ENCODE measurements at regions not wholly inside any gene's neighbourhood (a gene's known extent, or its start where the extent isn't known, plus 50 kb on each side); places are given as distances from the start of the nearest gene placed in this dataset.

DNA sequence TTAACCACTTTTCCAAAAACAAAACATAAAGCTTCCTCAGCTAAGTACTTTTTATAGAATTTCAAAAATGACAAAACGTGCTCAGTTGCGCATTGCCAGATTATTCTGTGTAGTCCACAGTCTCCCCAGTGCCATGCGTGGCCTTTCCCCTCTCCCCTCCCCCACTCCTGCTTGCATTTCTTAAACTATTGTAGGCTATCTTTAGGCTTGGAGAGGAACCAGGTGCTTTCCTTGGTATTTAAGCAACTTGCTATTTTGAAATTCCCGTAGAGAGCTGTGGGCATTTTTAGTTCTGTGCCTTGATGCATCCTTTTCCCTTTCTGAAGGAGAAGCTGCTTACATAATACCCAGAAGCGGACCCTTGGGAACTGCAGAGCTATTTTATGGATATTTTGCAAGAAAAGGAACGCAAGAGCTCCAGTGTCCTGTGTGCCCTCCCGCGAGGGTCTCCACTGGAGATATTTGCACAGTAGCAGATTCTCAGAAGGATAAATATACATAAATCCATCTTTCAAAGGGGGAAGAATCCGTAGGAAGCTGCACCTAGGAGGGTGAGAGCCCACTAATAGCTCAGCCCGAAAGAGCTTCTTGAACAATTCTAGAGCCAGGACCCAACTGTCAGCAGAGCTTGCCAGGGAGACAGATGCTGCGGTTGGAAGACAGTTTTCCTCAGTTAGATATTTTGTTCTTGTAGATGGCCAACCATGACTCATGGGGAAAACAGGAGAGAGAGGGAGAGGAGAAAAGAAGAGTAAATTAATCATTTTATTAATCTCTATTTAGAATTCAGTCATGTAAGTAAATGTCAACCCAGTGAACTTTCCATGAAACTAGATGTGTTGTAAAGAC is 1298.3 kb upstream of the WWC1 start:
- Mint-ChIP-seq H3K36me3 (no peaks in the 10 kb centered on the region), H3K9me3 (peaks cover 11% of the 10 kb centered on the region), H3K4me1 (ENCODE audit: low read depth) (no peaks in the 10 kb centered on the region), H3K27me3 (no peaks in the 10 kb centered on the region), H3K27ac (no peak overlapping the region), H3K4me3 (no peak overlapping the region)
- ChIA-PET POLR2A (no interaction called here), CTCF (no interaction called here)
- intact Hi-C loops (cut with micrococcal nuclease): no loop called here
- DNase-seq: no peak

- POLR2A ChIA-PET: no interaction called here
- H3K27me3 Mint-ChIP-seq: no peaks in the 10 kb centered on the region
- intact Hi-C loops (cut with micrococcal nuclease): no loop called here
- no peak for DNase-seq
- no peaks in the 10 kb centered on the region for H3K4me1 Mint-ChIP-seq (ENCODE audit: low read depth)
- H3K9me3 Mint-ChIP-seq: peaks cover 14% of the 10 kb centered on the region
- no peaks in the 10 kb centered on the region for H3K36me3 Mint-ChIP-seq
- CTCF ChIA-PET: no interaction called here
- H3K4me3 Mint-ChIP-seq: no peak overlapping the region
- no peak overlapping the region for H3K27ac Mint-ChIP-seq
Observed at GRCh38 chr5:166994226-166994625, 1297.2 kb upstream of the WWC1 start.

- Mint-ChIP-seq H3K27ac (no peak overlapping the region), H3K4me3 (no peak overlapping the region), H3K9me3 (peaks cover 11% of the 10 kb centered on the region), H3K36me3 (no peaks in the 10 kb centered on the region), H3K4me1 (ENCODE audit: low read depth) (no peaks in the 10 kb centered on the region), H3K27me3 (no peaks in the 10 kb centered on the region)
- CTCF ChIA-PET: no interaction called here
- no peak for DNase-seq
- intact Hi-C loops (cut with micrococcal nuclease): no loop called here
- POLR2A ChIA-PET: no interaction called here
Observed at GRCh38 chr5:167001246-167001645, 1290.2 kb upstream of the WWC1 start.

GRCh38 chr5:167008705-167009104 is 1282.7 kb upstream of the WWC1 start:
- Mint-ChIP-seq H3K36me3 (no peaks in the 10 kb centered on the region), H3K4me3 (no peak overlapping the region), H3K27me3 (no peaks in the 10 kb centered on the region), H3K27ac (no peak overlapping the region), H3K4me1 (ENCODE audit: low read depth) (no peaks in the 10 kb centered on the region), H3K9me3 (peaks cover 3% of the 10 kb centered on the region)
- no peak for DNase-seq
- intact Hi-C loops (cut with micrococcal nuclease): no loop called here
- POLR2A ChIA-PET: no interaction called here
- CTCF ChIA-PET: no interaction called here

GRCh38 chr5:167011196-167011595 is 1280.2 kb upstream of the WWC1 start:
- POLR2A ChIA-PET: no interaction called here
- no peak overlapping the region for H3K4me3 Mint-ChIP-seq
- H3K27ac Mint-ChIP-seq: no peak overlapping the region
- H3K9me3 Mint-ChIP-seq: peaks cover 3% of the 10 kb centered on the region
- no peaks in the 10 kb centered on the region for H3K4me1 Mint-ChIP-seq (ENCODE audit: low read depth)
- CTCF ChIA-PET: no interaction called here
- intact Hi-C loops (cut with micrococcal nuclease): no loop called here
- no peaks in the 10 kb centered on the region for H3K27me3 Mint-ChIP-seq
- no peaks in the 10 kb centered on the region for H3K36me3 Mint-ChIP-seq
- DNase-seq: no peak

GRCh38 chr5:167012123-167013034 is 1279.1 kb upstream of the WWC1 start:
- no peak for DNase-seq
- Mint-ChIP-seq H3K4me3 (no peak overlapping the region), H3K36me3 (no peaks in the 10 kb centered on the region), H3K27ac (no peak overlapping the region), H3K9me3 (peaks cover 3% of the 10 kb centered on the region), H3K27me3 (no peaks in the 10 kb centered on the region), H3K4me1 (ENCODE audit: low read depth) (no peaks in the 10 kb centered on the region)
- intact Hi-C loops (cut with micrococcal nuclease): no loop called here
- ChIA-PET CTCF (interaction anchor here (0.5 kb wide), 1 partner anchor 108 kb away, joined by 4 read pairs; no protein-coding TSS in a partner anchor), POLR2A (no interaction called here)

GRCh38 chr5:167014401-167015056 is 1276.9 kb upstream of the WWC1 start:
- DNase-seq: no peak
- Mint-ChIP-seq H3K36me3 (no peaks in the 10 kb centered on the region), H3K4me3 (no peak overlapping the region), H3K4me1 (ENCODE audit: low read depth) (no peaks in the 10 kb centered on the region), H3K27me3 (no peaks in the 10 kb centered on the region), H3K9me3 (no peaks in the 10 kb centered on the region), H3K27ac (no peak overlapping the region)
- ChIA-PET CTCF (no interaction called here), POLR2A (no interaction called here)
- intact Hi-C loops (cut with micrococcal nuclease): no loop called here

DNA sequence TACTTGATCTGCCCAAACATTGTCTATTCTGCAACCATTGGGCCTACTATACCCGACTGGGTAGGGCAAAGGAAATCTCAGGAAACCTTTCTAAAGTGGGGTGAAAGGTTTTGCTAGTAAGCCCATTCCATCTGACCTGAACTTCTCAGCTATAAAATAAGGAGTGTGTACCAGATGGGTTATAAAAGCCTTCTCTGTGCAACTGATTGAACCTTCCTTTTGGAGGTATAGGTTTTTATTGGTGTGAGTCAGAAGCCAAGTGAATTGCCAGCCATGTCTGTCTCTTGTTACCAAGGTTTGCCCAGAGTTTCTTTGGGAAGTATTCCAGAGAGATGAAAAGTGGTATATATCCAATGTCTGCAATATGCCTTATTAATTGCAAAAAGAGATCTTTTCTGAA is 1271.0 kb upstream of the WWC1 start:
- ChIA-PET CTCF (no interaction called here), POLR2A (no interaction called here)
- no peaks in the 10 kb centered on the region for H3K36me3 Mint-ChIP-seq
- no peak overlapping the region for H3K27ac Mint-ChIP-seq
- H3K4me1 Mint-ChIP-seq (ENCODE audit: low read depth): no peaks in the 10 kb centered on the region
- intact Hi-C loops (cut with micrococcal nuclease): no loop called here
- no peak overlapping the region for H3K4me3 Mint-ChIP-seq
- H3K9me3 Mint-ChIP-seq: peaks cover 3% of the 10 kb centered on the region
- no peak for DNase-seq
- no peaks in the 10 kb centered on the region for H3K27me3 Mint-ChIP-seq

GRCh38 chr5:167029488-167029887 is 1262.0 kb upstream of the WWC1 start:
- Mint-ChIP-seq H3K9me3 (peaks cover 8% of the 10 kb centered on the region), H3K4me1 (ENCODE audit: low read depth) (no peaks in the 10 kb centered on the region), H3K36me3 (no peaks in the 10 kb centered on the region), H3K27ac (no peak overlapping the region), H3K27me3 (no peaks in the 10 kb centered on the region), H3K4me3 (no peak overlapping the region)
- ChIA-PET CTCF (no interaction called here), POLR2A (no interaction called here)
- no peak for DNase-seq
- intact Hi-C loops (cut with micrococcal nuclease): no loop called here

- no peaks in the 10 kb centered on the region for H3K4me1 Mint-ChIP-seq (ENCODE audit: low read depth)
- no peak overlapping the region for H3K27ac Mint-ChIP-seq
- peaks cover 8% of the 10 kb centered on the region for H3K9me3 Mint-ChIP-seq
- no peak overlapping the region for H3K4me3 Mint-ChIP-seq
- H3K36me3 Mint-ChIP-seq: no peaks in the 10 kb centered on the region
- ChIA-PET POLR2A (no interaction called here), CTCF (no interaction called here)
- no peak for DNase-seq
- no peaks in the 10 kb centered on the region for H3K27me3 Mint-ChIP-seq
- intact Hi-C loops (cut with micrococcal nuclease): no loop called here
Observed at GRCh38 chr5:167030500-167031120, 1260.8 kb upstream of the WWC1 start.

GRCh38 chr5:167036585-167036984 is 1254.9 kb upstream of the WWC1 start:
- Mint-ChIP-seq H3K4me1 (ENCODE audit: low read depth) (no peaks in the 10 kb centered on the region), H3K27me3 (no peaks in the 10 kb centered on the region), H3K36me3 (no peaks in the 10 kb centered on the region), H3K27ac (no peak overlapping the region), H3K9me3 (peaks cover 6% of the 10 kb centered on the region), H3K4me3 (no peak overlapping the region)
- intact Hi-C loops (cut with micrococcal nuclease): no loop called here
- ChIA-PET POLR2A (no interaction called here), CTCF (no interaction called here)
- no peak for DNase-seq

- no peaks in the 10 kb centered on the region for H3K4me1 Mint-ChIP-seq (ENCODE audit: low read depth)
- no peak overlapping the region for H3K27ac Mint-ChIP-seq
- intact Hi-C loops (cut with micrococcal nuclease): no loop called here
- no peaks in the 10 kb centered on the region for H3K36me3 Mint-ChIP-seq
- DNase-seq: peak; percentile 9
- ChIA-PET POLR2A (no interaction called here), CTCF (no interaction called here)
- no peaks in the 10 kb centered on the region for H3K9me3 Mint-ChIP-seq
- no peak overlapping the region for H3K4me3 Mint-ChIP-seq
- no peaks in the 10 kb centered on the region for H3K27me3 Mint-ChIP-seq
Observed at GRCh38 chr5:167049043-167049663, 1242.3 kb upstream of the WWC1 start.
